Epithelial cell of prostate (primary cell): ENCODE measurements at regions not wholly inside any gene's neighbourhood (a gene's known extent, or its start where the extent isn't known, plus 50 kb on each side); places are given as distances from the start of the nearest gene placed in this dataset.
"Not testable (repeated sequence)": the region's sequence is repeated elsewhere in the genome, so short reads cannot be mapped to it uniquely, and the experiment has no call there.

Source experiments
- DNase-seq: peaks from one replicate; pipeline ENCODE4 v3.0.0-alpha.2; 2011; ENCODE audit warnings: low read depth, low spot score
- H3K27ac ChIP-seq: fragments of 450-650 bp; 2 replicates; pipeline ENCODE4 v1.5.1; 2017; ENCODE audit warnings: mild to moderate bottlenecking

DNA sequence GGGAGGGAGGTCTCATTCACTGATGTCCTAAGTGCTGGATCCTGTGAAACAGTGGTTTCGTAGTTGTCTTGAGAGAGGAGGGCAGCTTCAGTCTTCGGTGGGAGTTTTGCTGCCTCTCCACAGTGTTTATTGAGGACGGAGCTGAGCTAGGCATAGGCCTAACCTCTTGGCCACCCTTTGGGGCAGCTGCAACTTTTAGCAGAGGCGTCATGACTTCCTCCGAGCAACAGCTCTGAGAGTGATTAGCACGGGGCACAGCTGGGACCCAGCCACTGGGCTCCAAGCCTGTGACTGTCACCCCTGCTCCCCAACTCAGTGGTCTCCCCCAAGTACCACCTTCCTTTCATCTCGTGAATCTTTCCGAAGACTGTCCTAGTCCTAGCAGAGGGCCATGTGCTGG, 139.9 kb upstream of the NCOR2 start:
- no peak for DNase-seq
- no peak overlapping the region for H3K27ac ChIP-seq

DNA sequence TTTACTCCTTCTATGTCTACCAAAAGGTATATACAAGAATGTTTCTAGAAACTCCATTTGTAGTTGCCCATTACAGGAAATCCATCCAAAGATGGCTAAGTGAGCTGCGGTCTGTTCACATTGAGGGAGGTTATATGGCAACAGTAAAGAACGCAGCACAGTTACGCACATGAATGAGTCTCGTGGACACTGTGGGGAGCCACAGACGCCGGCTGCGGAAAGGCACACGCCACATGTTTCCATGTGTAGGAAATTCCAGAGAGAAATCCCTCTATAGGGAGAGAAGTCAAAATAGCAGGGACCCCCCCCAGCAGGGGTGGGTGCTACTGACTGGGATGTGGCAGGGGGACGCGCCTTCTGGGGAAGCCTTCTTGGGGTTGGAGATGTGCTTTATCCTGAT, 139.0 kb upstream of the NCOR2 start:
- no peak overlapping the region for H3K27ac ChIP-seq
- DNase-seq, result no peak

DNA sequence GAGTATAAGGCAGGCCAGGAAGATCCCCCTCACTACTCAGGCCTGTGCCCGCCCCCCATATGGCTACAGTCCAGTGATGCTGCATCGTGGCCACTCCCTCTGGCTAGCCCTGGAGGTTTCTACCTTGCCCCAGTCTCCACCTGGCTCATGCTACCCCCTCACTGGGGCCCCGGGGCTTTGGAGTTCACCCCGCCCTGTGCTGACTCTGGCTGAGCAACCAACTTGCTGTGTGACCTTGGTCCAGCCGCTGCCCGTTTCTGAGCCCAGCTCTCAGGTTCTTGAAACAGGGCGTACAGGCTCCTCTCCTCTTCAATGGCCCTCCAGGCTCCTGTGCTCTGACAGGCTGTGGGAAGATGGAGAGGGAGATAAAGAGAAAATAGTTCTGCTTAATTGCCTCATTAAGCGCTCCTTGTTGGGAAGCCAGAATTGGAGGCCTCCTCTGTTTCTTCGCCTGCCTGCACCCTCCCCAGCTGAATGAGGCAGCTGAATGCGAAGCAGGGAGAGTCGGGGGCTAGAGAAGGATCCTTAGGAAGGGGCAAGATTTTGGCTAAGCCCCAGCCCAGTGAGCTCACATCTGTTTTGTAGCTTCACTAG, 138.2 kb upstream of the NCOR2 start:
- no peak for DNase-seq
- no peak overlapping the region for H3K27ac ChIP-seq

DNA sequence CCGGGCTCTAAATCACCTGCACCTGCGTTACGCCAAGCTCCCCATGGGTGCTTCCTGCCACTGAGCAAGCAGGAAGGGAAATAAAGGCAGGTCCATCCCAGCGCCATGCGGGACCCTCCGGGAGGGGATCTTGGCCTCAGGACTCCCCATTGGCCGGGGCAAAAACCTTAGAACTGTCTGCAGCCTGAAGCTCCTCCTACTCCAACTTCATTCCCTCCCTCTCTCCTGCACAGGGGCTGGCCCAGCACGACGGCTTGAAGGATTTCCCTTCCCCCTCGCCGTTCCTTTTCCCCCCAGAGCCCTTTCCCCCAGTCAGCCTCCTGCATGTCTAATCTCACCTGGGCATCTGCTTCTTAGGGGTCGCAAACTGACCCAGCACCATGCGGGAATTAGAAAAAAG, 137.2 kb upstream of the NCOR2 start:
- no peak for DNase-seq
- no peak overlapping the region for H3K27ac ChIP-seq

DNA sequence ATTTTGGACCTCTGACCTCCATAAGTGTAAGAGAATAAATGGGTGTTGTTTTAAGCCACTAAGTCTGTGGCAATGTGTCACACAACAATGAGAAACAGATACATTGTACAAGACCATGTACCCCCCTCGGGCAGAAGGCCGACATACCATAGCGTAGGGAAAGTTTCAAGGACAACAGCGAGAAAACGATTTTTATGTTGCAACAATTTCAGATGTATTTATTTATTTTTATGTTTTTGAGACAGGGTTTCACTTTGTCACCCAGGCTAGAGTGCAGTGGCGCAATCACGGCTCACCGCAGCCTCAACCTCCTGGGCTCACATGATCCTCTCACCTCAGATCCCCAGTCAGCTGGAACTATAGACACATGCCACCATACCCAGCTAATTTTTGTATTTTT, 136.4 kb upstream of the NCOR2 start:
- no peak overlapping the region for H3K27ac ChIP-seq
- no peak for DNase-seq

DNA sequence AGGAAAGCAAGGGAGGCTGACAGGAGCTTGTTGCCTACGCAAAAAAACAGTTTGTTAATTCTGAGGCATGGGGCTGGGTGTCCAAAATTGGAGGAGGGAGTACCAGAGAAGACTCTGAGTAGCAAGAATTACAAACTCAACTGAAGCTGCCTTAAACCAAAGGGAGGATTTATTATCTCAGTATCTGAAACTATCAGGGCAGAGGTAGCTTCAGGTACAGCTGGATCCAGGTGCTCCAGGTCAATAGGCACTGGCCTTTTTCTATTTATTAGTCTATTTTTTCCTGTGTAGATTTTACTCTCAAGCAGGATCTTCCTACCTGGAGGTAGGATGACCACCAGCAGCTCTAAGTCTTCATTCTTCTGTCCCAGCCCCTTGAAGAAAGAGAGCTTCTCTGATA, 135.3 kb upstream of the NCOR2 start:
- no peak for DNase-seq
- H3K27ac ChIP-seq, result no peak overlapping the region

DNA sequence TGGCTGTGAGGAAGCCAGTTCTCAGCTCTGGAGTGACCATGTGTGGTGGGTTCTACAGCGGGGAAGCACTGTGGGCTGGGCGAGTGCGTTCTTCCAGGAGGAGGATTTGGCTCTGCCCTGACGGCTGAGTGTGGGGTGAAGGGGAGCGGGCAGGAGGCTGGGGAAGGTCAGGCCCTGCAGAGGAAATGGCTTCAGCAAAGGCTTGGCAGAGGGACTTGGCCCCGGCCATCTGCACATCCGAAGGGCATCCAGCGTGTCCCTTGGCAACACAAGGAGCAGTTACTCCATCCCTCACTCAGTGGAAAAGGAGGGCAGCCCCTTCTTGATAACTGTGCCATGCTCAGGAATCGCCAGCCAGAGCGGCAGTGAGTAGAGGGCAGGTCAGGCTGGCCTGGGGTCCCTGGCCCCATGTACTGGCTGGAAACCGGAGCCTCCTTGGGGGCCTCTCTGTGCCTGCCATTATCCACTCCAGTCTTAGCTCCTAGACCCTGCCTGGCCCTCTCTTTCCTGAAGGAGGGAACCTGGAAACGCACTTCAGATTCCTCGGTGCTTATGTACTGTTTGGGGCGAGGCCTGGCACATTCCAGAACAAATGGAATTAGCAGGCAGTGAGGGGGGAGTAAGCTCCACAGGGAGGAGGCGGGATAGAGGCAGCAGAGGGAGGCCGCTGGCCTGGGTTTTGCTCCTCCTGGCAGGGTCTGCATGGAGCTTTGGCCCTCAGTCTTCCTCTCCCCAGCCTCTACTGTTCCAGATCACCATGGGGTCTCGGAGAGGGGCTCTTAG, 133.6 kb upstream of the NCOR2 start:
- no peak overlapping the region for H3K27ac ChIP-seq
- DNase-seq, result no peak

DNA sequence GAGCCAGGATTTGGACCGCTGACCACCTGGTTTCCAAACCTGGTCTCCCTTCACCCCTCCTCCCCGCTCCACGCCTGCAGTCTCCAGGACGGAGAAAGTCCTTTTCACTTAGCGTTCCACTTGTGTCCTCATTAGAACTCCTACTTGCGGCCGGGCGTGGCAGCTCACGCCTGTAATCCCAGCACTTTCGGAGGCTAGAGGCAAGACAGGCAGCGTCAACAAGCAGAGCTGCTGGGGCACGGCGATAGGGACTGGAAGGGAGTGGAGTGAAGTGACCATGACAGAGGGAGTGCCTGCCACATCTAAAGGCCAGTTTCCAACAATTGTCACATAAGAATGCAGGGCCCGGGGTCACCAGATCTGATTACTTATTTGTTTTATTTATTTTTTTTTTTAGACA, 132.5 kb upstream of the NCOR2 start:
- no peak overlapping the region for H3K27ac ChIP-seq
- DNase-seq, result no peak

DNA sequence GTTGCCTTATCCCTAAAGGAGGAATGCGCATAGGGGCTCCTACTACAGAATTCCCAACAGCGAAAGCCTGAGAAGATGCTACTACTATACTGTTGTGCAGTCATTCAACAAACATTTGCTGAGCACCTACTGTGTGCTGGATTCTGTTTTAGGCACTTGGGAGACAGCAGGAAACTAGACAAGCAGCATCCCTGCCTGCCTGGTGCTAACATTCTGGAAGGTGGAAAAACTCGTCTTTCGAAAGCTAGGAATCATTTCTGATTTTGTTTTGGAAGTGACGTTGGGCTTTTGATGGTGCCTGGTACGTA, 131.5 kb upstream of the NCOR2 start:
- no peak for DNase-seq

DNA sequence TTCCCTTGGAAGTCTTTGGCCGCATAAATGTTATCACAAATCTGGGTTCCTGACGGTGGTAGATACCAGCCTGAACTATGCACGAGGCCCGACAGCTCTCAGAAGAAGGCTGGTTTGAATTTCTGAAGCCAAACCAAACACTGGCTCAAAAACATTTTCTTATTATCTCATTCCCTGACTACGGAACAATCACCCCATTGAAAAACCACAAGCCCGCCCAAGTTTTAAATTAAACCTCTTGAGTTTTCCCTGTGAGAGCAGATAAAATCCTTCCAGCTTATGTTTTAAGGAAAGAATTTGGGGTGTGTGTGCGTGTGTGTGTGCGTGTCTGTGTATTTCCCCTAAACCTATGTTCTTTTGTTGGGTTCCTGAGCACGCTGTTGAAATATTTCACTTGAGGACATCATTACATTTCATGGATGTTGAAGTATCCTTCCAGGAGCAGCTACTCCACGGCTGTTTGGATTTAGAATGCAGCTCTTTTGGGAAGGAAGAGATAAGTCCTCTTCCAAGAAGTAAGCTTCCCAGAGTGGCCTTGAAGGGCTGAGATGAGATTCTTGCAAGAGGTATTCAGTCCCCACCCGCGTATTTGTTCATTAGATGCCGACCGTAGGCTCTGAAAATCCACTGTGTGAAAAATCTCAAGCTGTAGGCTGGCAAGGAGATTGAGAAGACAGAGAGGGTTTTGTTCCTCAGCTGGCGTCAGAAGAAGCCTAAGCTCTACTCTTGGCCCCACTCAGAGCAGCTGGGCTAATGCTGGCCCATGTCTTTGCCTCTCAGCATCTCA, 131.0 kb upstream of the NCOR2 start:
- no peak for DNase-seq
- no peak overlapping the region for H3K27ac ChIP-seq

More for the DNA sequence above, 131.5 kb upstream of the NCOR2 start:
- no peak overlapping the region for H3K27ac ChIP-seq

DNA sequence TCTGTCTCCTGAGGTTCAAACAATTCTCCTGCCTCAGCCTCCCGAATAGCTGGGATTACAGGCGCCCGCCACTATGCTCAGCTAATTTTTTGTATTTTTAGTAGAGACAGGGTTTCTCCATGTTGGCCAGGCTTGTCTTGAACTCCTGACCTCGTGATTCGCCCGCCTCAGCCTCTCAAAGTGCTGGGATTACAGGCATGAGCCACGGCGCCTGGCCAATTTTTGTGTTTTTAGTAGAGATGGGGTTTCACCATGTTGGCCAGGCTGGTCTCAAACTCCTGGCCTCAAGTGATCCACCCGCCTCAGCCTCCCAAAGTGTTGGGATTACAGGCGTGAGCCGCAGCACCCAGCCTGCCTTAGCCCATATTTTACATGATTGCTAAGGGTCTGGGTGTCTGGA, 130.3 kb upstream of the NCOR2 start:
- H3K27ac ChIP-seq, DNase-seq: not testable (repeated sequence)

DNA sequence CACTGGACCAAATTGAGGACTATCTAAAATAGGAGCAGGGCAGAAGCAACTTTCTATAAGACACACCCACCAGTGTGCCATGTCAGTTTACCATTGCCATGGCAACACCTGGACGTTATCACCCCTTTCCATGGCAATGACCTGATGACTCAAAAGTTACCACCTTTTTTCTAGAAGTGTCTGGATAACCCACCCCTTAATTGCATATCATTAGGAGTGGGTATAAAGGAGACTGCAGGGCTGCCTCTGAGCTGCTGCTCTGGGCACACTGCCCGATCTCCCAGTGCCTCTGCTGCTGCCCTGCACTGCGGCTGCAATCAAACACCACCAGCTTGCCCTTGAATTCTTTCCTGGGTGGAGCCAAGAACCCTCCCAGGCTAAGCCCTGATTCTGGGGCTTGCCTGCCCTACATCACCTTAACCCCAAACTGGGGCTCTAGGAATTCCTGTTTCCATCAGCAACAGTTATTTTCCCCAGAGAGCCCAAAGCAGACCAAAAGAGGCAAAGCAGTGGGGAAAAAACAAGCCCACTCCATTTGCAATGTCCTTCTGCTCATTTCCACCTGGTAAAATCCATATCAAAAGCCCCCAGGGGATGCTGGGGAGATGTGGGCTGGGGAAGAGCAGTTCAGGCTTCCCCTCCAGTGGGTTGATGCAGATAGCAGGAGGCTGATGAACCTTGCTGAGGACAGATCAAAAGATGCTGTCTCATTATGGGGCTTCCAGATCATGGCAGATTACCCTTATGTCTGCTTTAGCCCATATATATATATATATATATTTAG, 129.5 kb upstream of the NCOR2 start:
- DNase-seq, result no peak
- H3K27ac ChIP-seq, result no peak overlapping the region

DNA sequence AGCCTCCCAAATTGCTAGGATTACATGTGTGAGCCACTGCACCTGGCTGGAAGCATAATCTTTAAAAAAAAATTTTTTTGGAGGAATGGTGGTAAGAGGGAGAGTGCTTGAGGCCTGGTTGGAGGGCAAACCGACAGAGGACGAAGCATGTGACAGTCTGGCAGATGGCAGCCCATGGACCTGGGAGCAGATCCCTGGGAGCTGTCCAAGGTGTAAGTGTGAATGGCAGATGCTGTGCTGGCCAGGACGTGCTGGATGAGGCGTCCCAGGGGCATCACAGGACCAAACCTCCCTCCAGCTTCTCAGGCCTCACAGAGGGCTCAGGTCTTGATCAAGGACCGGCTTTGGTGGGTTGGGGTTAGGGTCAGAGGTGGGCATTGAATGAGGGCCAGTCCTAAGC, 128.4 kb upstream of the NCOR2 start:
- DNase-seq, result no peak
- no peak overlapping the region for H3K27ac ChIP-seq

DNA sequence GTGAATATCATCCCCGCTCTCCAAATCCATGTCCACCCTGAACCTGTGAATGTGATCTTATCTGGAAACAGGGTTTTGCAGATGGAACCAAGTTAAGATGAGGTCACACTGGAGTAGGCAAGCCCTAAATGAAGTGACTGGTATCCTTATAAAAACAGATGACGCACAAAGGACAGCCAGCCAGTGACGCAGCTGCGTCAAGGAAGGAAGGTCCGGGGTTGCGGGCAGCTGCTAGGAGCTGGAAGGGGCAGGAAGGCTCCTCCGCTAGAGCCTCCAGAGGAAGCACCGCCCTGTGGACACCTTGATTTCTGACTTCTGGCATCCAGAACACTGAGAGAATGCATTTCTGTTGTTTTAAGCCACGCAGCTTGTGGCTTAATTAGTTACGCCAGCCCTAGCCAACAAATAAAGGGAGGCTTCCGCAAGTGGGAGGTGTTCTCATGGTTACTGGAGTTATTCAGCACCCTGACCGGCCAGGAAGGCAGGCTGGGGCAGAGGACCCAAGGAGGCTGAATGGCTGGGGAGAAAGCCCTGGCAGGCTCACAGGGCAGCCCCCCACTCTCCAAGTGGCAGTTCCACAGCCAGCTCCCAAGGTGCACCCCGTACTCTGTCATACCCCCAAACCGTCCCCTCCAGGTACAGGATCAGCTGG, 127.6 kb upstream of the NCOR2 start:
- DNase-seq, result no peak

DNA sequence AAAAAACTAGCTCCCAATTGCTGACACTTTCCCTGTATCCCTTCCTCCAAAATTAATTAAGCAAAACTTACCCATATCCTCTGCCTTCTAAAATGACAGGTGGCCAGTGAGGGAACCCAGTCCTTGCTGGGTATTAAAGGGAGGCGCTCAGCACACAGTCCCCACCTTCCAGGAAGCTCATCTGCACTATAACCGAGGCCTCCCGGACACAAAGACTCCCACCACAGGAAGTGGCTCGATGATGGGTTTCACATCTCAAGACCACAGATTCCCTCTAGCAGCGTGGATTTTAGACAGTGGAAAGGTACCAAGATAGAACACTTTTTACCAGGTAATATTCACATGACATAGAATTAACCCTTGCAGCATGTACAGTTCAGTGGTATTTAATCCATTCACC, 126.8 kb upstream of the NCOR2 start:
- no peak for DNase-seq
- H3K27ac ChIP-seq, result no peak overlapping the region

More for the DNA sequence above, 127.6 kb upstream of the NCOR2 start:
- H3K27ac ChIP-seq, result peak overlapping the region; percentile 43

DNA sequence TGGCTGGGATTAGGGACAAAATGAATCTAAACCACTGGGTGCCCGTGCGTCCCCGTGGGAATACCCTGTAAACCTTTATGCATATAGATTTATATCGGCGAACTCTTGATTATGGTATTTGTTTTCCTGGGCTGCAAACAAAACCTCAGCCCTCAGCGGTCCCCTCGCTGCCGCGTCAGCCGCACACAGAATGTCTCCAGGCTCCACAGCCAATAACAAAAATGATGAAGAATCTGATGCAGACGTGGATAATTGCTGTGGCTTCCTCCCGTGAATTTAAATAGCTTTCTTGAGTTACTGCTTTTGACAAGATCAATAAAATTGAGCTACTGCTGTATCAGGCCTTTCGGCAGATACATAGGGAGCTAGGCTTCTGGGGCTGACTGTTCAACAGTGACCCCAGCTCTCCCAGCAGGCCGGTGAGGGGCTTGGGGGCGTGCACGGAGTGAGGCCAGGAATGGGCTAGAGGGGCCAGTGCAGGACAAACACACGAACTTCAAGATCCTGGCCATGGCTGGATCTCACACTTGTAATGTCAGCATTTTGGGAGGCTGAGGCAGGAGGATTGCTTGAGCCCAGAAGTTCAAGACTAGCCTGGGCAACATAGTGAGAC, 125.8 kb upstream of the NCOR2 start:
- H3K27ac ChIP-seq, result no peak overlapping the region
- no peak for DNase-seq

DNA sequence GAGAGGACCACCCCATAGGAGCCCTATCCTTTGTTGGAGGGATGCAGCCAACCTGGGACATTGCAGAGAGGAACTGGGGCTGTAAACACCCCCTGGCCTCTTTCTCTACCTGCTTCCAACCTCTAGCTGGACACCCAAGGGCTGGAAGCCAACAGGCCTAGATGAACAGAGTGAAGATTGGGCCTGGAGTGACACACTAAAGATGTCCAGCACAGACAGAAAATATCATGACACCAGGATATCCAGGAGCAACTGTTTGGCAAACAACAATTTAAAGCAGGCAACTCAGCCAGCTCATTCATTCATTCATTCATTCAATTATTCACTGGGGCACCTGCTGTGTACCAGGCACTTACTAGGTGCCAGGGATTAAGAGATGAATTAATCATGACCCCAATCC, 125.0 kb upstream of the NCOR2 start:
- no peak for DNase-seq
- no peak overlapping the region for H3K27ac ChIP-seq

DNA sequence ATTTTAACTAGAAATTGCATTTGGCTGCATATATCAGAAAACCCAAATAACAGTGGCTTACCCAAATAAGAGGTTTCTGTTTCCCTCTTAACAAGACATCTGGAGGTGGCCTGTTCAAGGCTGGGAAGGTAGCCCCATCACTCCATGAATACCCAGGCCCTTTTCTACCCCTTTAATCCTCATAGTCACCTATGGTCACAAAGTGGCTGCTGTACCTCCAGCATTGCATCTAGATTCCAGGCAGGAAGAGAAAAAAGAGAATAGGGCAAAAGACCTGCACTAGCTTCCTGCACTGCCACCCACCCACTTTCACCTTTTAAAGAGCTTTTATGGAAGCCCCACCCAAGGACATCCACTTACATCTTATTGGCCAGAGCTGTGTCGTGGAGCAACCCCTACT, 124.0 kb upstream of the NCOR2 start:
- no peak overlapping the region for H3K27ac ChIP-seq
- no peak for DNase-seq

DNA sequence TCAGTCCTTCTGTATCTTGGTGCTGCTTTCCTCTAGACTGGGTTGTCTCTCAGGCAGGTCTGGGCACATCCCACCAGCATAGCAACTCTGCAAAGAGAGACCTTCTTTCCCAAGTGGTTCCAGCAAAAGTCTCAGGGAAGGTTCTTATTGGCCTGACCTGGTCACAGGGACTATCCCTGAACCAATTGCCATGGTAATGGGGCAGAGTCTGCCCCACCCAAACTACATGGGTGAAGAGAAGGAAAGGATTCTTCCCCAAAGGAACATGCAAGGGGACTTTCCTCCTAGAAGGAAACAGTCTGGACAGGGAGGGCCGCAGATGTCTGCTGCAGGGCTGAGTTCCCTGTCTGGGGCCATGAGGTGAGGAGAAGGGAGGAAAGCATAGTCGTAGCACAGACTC, 122.2 kb upstream of the NCOR2 start:
- no peak for DNase-seq
- no peak overlapping the region for H3K27ac ChIP-seq
